Fibroblast of lung (primary cell): ENCODE measurements at regions not wholly inside any gene's neighbourhood (a gene's known extent, or its start where the extent isn't known, plus 50 kb on each side); places are given as distances from the start of the nearest gene placed in this dataset.

ENCODE experiments used
- DNase-seq, 2 donors: peaks; one replicate each; pipeline versions ENCODE4 v3.0.0 to v3.0.0-alpha.2; 2010; ENCODE audit warnings: low read depth in 2 of 2
- H2AFZ ChIP-seq: 2 replicates; pipeline ENCODE4 v1.5.1; 2012; ENCODE audit warnings: low read length, control low read depth, inconsistent platforms
- H3K27ac ChIP-seq: 2 replicates; pipeline ENCODE4 v1.5.1; 2011; ENCODE audit warnings: low read length, control low read depth; ENCODE audit not compliant: insufficient read depth
- H3K27me3 ChIP-seq: 2 replicates; pipeline ENCODE4 v1.5.1; 2011; ENCODE audit warnings: mild to moderate bottlenecking, low read length; ENCODE audit not compliant: control insufficient read depth, insufficient read depth
- H3K36me3 ChIP-seq: 2 replicates; pipeline ENCODE4 v1.5.1; 2011; ENCODE audit warnings: low read length; ENCODE audit not compliant: control insufficient read depth, insufficient read depth
- H3K4me1 ChIP-seq: 2 replicates; pipeline ENCODE4 v1.5.1; 2011; ENCODE audit warnings: low read length; ENCODE audit not compliant: control insufficient read depth, insufficient read depth; ENCODE audit errors: extremely low read depth
- H3K4me2 ChIP-seq: 2 replicates; pipeline ENCODE4 v1.5.1; 2011; ENCODE audit warnings: low read length, control low read depth; ENCODE audit not compliant: insufficient read depth; ENCODE audit errors: extremely low read depth
- H3K4me3 ChIP-seq, 4 experiments: fragments of 200-600 bp in 1 of 4; sonication (generic) in 1 of 4; replicated peaks in 1 of 4; 2 replicates each; pipeline ENCODE4 v1.5.1; 2011 to 2016; ENCODE audit warnings: low read length in 4 of 4, low read depth in 3 of 4, mild to moderate bottlenecking in 3 of 4, control low read depth in 2 of 4, inconsistent platforms in 1 of 4, mixed read lengths in 1 of 4; ENCODE audit not compliant: insufficient read depth in 1 of 4; ENCODE audit errors: control extremely low read depth in 1 of 4
- H3K79me2 ChIP-seq: 2 replicates; pipeline ENCODE4 v1.5.1; 2012; ENCODE audit warnings: mild to moderate bottlenecking, low read length, inconsistent platforms; ENCODE audit not compliant: control insufficient read depth, insufficient read depth
- H3K9ac ChIP-seq: 2 replicates; pipeline ENCODE4 v1.5.1; 2011; ENCODE audit warnings: mild to moderate bottlenecking, low read length, control low read depth; ENCODE audit not compliant: insufficient read depth
- H3K9me3 ChIP-seq: 2 replicates; pipeline ENCODE4 v1.5.1; 2012; ENCODE audit warnings: low read depth, low read length; ENCODE audit not compliant: control insufficient read depth, insufficient read depth
- H4K20me1 ChIP-seq: 2 replicates; pipeline ENCODE4 v1.5.1; 2011; ENCODE audit warnings: low read length; ENCODE audit not compliant: control insufficient read depth, insufficient read depth; ENCODE audit errors: extremely low read depth
- EZH2 ChIP-seq: IDR thresholded peaks from 2 replicates; pipeline ENCODE4 v1.5.1; 2012; ENCODE audit warnings: low read length, control low read depth, mild to moderate bottlenecking; ENCODE audit errors: missing control alignments
- TF ChIP-seq, protein P1 (sequence below), 2 donors: IDR thresholded peaks in 1 of 2; conservative IDR thresholded peaks in 1 of 2; 1 replicate in 1 of 2; 2 replicates in 1 of 2; pipeline ENCODE4 v1.5.1; 2011 to 2012; ENCODE audit warnings: low read length in 2 of 2, control low read depth in 1 of 2, inconsistent platforms in 1 of 2, low read depth in 1 of 2, mild to moderate bottlenecking in 1 of 2

GRCh38 chr14:23800811-23801210, 152.8 kb upstream of the DHRS4 start:
- no peaks in the 10 kb centered on the region for H3K27me3 ChIP-seq
- no peak overlapping the region for H3K4me2 ChIP-seq
- no peaks in the 10 kb centered on the region for H3K36me3 ChIP-seq
- H4K20me1 ChIP-seq, result no peaks in the 10 kb centered on the region
- no peak overlapping the region for H3K9ac ChIP-seq
- no peaks in the 10 kb centered on the region for H3K4me1 ChIP-seq
- no peak overlapping the region for H3K4me3 ChIP-seq
- no peak for TF ChIP-seq EZH2
- TF ChIP-seq, protein P1, sequence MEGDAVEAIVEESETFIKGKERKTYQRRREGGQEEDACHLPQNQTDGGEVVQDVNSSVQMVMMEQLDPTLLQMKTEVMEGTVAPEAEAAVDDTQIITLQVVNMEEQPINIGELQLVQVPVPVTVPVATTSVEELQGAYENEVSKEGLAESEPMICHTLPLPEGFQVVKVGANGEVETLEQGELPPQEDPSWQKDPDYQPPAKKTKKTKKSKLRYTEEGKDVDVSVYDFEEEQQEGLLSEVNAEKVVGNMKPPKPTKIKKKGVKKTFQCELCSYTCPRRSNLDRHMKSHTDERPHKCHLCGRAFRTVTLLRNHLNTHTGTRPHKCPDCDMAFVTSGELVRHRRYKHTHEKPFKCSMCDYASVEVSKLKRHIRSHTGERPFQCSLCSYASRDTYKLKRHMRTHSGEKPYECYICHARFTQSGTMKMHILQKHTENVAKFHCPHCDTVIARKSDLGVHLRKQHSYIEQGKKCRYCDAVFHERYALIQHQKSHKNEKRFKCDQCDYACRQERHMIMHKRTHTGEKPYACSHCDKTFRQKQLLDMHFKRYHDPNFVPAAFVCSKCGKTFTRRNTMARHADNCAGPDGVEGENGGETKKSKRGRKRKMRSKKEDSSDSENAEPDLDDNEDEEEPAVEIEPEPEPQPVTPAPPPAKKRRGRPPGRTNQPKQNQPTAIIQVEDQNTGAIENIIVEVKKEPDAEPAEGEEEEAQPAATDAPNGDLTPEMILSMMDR (conservative IDR thresholded peaks at IDR 0.05 in 1 of 2, IDR thresholded peaks at IDR 0.05 in 1 of 2; ENCODE audit: low read depth in 1 of 2, low read length in 2 of 2), result no peak
- no peak overlapping the region for H3K27ac ChIP-seq
- no peaks in the 10 kb centered on the region for H3K9me3 ChIP-seq
- no peak overlapping the region for H2AFZ ChIP-seq
- DNase-seq, result no peak
- H3K79me2 ChIP-seq, result no peaks in the 10 kb centered on the region

- no peak overlapping the region for H3K27ac ChIP-seq
- TF ChIP-seq, protein P1 (conservative IDR thresholded peaks at IDR 0.05 in 1 of 2, IDR thresholded peaks at IDR 0.05 in 1 of 2; ENCODE audit: low read depth in 1 of 2, low read length in 2 of 2), result no peak
- no peak for TF ChIP-seq EZH2
- H3K4me2 ChIP-seq, result no peak overlapping the region
- H3K9ac ChIP-seq, result no peak overlapping the region
- H2AFZ ChIP-seq, result no peak overlapping the region
- H3K36me3 ChIP-seq, result no peaks in the 10 kb centered on the region
- DNase-seq, result no peak
- H3K4me1 ChIP-seq, result no peaks in the 10 kb centered on the region
- no peak overlapping the region for H3K4me3 ChIP-seq
- no peaks in the 10 kb centered on the region for H3K27me3 ChIP-seq
- no peaks in the 10 kb centered on the region for H3K9me3 ChIP-seq
- H3K79me2 ChIP-seq, result no peaks in the 10 kb centered on the region
- no peaks in the 10 kb centered on the region for H4K20me1 ChIP-seq
Measured at GRCh38 chr14:23801766-23802165, 151.8 kb upstream of the DHRS4 start.

DNA sequence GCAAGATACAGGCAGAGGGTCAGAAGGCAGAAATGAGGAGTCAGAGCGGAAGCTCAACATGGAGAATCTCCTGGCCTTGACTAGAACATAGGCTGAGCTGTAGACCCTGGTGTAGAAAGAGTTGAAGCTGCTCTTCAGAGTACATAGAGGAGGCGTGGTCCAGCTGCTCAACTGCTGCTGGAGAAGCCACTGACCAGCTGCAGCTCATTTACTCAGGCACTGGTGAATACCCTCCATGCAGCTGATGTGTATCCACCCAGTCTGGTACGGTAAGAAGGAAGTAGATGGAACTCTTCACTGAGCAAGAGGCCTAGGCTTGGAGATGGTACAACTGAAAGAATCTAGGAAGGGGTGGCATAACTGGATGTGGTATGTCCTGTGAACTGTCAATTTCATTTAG, 148.8 kb upstream of the DHRS4 start:
- Histone ChIP-seq H4K20me1 (no peaks in the 10 kb centered on the region), H3K4me2 (no peak overlapping the region), H2AFZ (no peak overlapping the region), H3K4me1 (no peaks in the 10 kb centered on the region), H3K27ac (no peak overlapping the region), H3K9me3 (no peaks in the 10 kb centered on the region), H3K4me3 (no peak overlapping the region), H3K27me3 (no peaks in the 10 kb centered on the region), H3K36me3 (no peaks in the 10 kb centered on the region), H3K79me2 (no peaks in the 10 kb centered on the region), H3K9ac (no peak overlapping the region)
- TF ChIP-seq, protein P1 (conservative IDR thresholded peaks at IDR 0.05 in 1 of 2, IDR thresholded peaks at IDR 0.05 in 1 of 2; ENCODE audit: low read depth in 1 of 2, low read length in 2 of 2), result no peak
- TF ChIP-seq EZH2, result no peak
- DNase-seq, result no peak
